ENCODE measurements at regions not wholly inside any gene's neighbourhood (a gene's known extent, or its start where the extent isn't known, plus 50 kb on each side); places are given as distances from the start of the nearest gene placed in this dataset.
"Not testable (repeated sequence)": the region's sequence is repeated elsewhere in the genome, so short reads cannot be mapped to it uniquely, and the experiment has no call there.

DNA sequence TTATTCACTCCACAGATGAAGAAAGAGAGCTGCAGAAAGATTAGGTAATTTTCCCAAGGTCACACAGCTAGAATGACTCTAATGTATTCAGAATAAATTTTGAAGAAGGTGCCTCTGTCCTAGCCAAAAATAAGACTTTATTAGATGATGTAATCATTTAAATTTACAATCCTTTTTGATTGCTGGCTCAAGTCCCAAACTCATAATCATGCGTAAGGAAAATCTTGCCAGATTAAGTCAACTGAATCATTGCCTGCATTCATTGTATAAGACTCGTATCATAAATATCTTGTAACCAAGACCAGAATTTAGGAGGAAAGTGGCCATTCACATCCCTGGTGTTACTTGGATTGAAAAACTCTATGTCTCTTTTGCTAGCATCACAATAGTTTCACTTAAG lies 53.1 kb upstream of the STK39 start:
- intact Hi-C loops (cut with micrococcal nuclease), result no loop called here

DNA sequence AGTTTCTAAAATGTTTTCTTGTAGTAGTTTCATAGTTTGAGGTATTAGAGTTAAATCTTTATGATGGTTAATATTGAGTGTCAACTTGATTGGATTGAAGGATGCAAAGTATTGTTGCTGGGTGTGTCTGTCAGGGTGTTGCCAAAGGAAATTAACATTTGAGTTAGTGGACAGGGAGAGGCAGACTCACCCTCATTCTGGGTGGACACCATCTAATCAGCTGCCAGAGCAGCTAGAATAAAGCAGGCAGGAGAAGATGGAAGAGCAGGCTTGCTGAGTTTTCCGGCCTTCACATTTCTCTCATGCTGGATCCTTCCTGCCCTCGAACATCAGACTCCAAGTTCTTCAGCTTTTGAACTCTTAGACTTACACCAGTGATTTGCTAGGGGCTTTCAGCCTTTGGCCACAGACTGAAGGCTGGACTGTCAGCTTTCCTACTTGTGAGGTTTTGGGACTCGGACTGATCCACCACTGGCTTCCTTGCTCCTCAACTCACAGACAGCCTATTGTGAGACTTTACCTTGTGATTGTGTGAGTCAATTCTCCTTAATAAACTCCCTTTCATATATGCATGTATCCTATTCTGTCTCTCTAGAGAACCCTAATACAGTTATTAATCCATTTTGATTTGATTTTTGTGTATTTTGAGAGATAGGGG lies 56.8 kb upstream of the STK39 start:
- intact Hi-C loops (cut with micrococcal nuclease), result no loop called here

DNA sequence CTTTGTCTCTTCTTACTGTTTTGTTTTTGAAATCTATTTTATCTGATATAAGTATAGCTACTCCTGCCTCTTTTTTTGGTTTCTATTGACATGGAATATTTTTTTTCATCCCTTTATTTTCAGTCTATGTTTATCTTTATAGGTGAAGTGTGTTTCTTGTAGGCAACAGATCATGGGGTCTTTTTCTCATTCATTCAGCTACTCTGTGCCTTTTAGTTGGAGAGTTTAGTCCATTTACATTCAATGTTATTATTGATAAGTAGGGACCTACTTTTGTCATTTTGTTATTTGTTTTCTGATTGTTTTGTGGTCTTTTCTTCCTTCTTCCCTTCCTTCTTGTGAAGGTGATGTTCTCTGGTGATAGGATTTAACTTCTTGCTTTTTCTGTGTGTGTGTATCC lies 60.0 kb upstream of the STK39 start:
- intact Hi-C loops (cut with micrococcal nuclease), result no loop called here

DNA sequence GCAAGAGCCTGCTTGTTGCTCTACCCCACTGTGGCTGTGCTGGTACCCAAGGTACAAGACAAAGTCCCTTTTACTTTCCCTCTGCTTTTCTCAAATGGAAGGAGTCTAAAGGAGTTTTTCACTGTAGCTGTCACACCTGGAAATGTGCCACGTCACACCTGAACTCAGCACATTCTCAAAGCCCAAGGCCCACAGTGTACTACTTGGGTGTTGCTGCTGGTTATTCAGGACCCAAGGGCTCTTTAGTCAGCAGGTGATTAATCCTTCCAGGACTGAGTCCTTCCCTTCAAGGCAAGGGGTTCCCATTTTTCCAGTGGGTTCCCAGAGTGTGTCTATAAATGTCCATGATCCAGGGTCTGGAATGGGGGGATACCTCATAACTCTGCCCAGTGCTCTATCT lies 63.2 kb upstream of the STK39 start:
- intact Hi-C loops (cut with micrococcal nuclease), result no loop called here

DNA sequence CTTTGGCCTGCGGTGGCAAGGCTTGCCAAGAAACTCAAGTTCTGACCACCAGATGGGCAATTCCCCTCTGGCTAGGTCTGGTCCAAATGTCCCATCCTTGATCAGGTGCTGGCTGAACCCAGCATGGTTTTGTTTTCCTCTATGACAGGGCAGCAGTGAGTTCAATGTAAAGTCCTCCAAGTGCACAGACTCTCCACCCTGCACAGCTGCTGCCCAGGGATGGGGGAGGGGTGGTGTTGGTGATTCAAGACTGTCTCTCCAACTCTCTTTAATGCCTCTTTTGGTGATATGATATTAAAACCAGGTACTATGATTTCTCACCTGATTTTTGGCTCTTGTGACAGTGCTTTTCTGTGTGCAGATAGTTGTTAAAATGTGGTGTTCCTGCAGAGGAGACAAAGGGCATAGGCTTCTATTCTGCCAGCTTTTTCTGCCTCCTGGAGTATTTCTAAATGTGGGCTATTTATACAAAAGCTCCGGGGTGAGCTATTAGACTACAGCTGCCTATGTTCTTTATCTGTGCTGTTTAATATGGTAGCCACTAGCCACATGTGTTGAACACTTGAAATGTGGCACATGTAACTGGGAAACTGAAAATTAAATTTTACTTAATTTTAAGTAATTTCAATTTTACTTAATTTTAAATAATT lies 64.0 kb upstream of the STK39 start:
- intact Hi-C loops (cut with micrococcal nuclease), result no loop called here

DNA sequence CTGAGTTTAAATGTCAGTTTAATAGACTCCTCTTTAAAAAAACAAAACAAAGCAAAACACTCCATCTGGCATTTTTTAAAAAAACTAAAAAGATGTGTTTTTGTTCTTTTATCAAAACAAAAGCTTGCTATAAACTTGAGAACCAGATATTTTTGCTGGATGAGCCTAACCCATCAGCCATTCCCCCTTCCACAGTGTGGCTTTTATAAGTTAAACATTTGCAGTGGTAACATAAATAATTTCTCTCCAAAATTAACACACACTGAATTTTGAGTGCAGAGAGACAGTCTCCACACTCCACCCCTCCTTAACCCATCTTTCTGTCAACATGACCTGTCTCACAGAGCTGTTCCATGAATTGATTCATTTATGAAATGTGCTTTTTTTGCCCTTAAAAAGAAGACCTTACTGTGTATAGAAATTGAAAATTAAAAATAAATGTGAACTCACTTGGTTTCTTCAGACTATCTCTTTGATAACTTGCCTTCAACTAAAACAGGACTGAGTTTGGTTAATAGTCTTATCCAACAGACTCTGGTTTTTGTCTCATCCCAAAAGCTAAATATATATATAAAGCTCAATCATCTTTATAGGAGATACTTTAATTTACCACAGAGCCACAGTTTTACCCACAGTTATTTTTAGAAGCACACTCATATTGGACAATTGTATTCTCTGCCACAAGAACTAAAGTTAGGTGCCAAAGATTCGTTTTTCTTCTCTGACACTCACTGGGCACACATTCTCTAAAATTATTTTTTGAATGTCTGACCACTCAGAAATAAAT lies 64.8 kb upstream of the STK39 start:
- intact Hi-C loops (cut with micrococcal nuclease), result no loop called here

DNA sequence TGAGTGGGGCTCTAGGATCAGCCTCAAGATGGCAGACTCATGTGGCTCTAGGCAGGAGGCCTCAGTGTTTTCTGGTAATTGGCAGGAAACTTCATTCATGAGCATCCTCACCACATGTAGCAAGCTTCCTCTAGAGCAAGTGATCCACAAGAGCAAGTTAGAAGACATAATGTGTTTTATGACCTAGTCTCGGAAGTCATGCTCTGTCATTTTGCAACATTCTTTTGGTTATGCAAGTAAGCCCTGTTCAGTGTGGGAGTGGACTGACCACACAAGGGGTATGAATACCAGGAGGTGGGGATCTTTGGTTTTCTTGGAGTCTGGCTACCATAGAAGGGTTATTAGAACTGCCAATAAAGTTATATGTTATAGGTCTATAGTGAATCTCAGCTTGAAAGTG lies 66.8 kb upstream of the STK39 start:
- intact Hi-C loops (cut with micrococcal nuclease), result no loop called here

DNA sequence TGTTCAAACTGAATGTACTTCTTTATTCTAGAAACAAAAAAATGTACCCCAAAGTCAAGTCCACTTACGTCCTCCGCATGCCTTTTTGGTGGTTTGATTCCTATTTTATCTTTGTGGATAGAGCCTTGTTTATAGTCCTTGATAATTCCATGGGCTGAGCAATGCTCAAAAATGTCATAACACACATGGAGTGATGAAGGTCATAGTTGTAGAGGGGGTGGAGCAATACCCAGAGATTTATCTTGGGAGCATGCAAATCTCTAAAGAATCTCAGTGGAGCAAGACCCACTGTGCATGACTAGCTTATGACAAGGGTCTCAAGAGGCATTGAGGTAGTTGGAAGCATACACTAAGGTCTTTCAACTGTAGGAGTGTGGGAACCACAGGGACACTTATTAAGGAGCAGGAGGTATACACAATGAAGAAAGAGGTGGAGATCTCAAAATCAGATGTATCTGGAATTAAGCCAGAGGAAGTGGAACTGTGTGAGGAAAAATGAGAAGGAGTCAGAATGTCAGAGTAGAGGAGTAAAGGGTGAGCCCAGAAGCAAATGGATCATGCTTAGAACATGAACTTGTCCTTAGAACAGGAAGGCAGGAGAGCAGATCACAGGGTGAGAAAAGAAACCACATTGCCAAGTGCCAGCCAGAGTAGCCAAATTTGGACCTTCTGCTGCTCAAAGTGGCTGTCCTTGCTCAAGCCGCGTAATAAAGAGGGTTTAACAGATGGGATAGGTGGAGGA lies 68.1 kb upstream of the STK39 start:
- intact Hi-C loops (cut with micrococcal nuclease), result no loop called here

DNA sequence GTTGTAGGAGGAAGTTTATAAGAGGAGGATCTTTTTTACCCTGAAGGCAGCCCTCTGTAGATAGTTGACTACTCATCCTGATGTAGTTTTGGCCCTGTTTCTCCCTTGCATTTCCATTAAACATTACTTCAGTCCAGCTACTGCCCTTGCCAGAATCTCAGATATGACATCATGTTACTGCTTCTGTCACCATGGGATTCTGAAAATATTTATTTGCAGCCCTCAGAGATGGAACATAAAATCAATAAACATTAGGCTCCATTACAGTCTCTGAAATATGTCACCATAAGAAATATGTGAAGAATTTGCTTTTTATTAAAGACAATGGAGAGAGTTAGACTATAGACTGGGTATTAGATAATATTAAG lies 68.7 kb upstream of the STK39 start:
- intact Hi-C loops (cut with micrococcal nuclease), result no loop called here

DNA sequence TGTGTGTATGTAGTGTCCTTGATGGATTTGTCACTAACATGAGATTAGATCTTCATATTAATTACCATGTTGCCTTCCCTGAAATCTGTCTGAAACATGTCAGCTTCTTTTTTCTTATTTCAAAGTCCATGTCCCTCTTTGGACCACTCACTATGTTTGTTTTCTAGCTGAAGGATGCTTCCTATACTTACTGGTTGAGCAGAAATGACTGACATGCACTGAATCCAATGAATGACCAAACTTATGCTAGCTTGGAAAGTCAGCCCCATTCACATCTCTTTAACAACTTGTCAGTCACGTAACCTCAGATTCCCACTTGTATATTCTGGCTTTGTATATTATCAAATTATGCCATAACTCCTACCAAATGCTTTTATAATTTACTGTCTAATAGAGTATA lies 69.9 kb upstream of the STK39 start:
- intact Hi-C loops (cut with micrococcal nuclease), result no loop called here

DNA sequence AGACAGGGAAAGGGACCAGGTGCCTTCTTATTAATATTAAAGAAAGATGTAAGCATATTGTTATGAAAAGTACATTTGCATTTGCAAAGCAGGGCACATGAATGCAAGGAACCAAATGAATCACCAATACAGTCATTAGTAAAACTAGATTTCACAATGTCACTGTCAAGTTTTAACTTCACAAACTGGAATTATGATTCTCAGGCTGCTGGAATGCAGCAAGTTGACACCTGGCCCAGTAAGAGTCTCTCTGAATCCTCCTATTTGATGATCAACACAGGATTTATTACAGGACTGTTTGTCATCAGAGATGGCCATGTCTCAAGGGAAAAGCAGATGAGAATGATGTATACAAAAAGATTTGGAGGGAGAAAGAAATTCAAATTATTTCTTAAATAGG lies 72.9 kb upstream of the STK39 start:
- intact Hi-C loops (cut with micrococcal nuclease), result no loop called here

DNA sequence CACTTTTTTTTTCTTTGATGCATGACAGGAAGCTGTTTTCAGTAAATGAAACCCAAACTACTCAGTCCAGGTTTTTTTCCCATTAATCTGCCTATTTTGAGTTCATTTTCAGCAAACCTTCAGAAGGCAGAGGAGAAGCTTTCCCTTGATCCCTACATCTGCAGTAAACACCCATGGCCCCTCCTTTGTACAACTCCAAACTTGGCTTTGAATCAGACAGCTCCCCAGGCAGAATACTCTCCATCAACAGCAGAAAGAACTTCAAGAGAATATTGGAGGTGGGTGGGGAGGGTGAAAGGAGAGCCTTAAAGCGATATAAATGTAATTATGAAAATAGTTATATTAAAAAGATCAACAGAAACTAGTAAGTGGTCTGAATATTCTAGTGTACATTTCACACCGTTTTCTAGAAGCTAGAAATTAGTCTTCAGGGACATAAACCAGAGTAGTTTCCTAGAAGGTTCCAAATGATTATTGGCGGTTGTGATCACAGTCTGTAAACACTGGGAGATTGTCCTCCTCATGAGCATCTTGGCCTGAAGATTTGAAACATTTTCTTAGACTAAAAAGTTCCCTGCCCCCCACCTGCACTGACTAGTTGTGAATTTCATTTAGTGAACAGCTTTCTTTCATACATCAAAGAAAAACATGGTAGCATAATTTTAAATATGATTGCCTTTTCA lies 75.1 kb upstream of the STK39 start:
- intact Hi-C loops (cut with micrococcal nuclease), result no loop called here

DNA sequence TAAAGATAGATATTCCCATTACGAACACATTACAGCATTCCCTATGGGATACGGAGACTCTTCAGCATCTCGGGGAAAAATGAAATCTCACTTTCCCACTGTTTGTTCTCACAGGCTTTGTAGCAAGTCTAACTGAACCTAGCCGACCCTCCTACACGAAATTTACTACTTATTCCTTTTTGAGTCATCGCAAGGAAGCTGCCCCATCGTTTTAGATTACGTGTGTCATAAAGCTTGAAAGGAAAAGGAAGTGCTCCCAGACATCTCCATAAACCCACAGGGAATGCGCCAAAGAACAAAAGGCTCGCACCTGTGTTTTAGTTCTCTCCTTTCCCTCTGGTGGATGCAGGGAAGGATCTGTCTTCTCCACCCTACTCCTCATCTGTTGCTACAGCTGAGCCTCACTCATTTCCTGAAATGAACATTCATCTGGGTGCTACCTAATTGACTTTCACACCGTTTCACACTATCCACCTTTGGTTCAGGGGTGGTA lies 76.2 kb upstream of the STK39 start:
- intact Hi-C loops (cut with micrococcal nuclease), result no loop called here

DNA sequence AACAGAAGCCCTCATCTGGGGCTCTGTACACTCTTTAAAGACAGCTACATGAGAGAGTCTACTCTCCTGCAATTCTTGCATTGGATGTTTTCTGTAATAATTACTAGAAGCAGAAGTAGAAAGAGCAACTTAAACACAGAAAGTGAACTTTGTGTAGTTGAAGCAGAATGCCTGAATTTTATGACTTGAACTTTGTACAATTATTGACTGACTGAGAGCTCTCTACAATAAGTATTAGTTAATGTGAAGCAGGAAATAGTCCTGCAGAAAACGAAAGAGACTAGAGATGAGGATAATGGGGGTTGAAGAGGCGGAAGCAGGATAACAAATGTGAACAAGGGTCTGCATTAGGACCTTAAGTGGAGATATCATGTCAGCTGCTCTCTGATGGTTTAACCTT lies 79.2 kb upstream of the STK39 start:
- intact Hi-C loops (cut with micrococcal nuclease), result no loop called here

DNA sequence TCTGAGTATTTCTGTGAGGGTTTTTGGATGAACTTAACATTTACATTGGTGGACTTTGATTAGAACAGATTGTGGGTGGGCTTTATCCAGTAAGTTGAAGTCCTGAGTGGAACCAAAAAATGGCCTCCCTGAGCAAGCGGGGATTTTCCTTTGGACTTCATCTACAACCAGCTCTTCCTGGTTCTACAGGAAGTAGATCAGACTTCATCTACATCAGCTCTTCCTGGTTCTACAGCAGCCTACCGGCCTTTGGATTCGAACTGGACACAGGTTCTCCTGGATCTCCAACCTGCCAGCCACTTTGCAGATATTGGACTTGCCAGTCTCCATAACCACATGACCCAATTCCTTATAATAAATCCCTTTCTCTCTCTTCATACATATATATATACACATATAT lies 79.9 kb upstream of the STK39 start:
- intact Hi-C loops (cut with micrococcal nuclease), result no loop called here

DNA sequence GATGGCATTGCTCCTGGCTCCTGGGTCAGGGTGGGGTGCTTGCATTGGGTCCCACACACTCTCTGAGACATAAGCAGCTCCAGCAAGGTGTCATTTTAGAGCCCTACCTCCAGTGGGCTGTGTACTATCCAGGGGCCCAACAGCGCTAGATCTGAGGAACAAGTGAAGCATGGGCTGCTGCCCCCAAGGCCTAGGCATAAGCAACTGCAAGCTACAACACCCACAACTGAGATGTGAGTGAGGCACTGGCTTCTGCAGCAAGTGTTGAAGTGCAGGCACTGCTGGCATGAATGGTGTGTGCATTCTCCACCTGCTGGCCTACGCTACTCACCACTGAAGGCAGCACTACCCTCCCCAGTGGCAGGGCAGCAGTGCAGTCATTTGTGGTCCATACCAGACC lies 81.0 kb upstream of the STK39 start:
- intact Hi-C loops (cut with micrococcal nuclease), result no loop called here

DNA sequence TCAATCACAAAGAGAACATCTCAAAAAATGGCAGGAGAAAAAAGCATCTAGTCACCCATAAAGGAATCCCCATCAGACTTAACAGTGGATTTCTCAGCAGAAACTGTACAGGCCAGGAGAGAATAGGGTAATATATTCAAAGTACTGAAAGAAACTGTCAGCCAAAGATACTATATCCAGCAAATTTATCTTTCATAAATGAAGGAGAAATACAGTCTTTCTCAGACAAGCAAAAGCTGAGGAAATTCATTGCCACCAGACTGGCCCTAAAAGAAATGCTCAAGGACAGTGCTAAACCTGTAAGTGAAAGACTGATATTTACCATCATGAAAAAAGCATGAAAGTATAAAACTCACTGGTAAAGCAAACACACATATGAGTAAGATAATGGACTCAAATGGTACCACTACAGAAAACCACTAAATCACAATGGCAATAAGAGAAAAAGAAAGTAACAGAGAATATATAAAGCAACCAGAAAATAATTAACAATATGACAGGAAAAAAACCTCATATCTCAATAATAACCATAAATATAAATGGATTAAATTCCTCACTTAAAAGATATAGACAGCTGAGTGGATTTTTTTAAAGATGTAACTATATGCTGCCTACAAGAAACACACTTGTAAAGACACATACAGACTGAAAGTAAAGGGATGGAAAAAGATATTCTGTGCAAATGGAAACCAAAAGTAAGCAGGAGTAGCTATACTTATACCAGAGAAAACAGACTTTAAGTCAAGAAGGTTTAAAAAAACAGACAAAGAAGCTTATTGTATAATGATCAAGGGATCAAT lies 83.4 kb upstream of the STK39 start:
- intact Hi-C loops (cut with micrococcal nuclease), result no loop called here

DNA sequence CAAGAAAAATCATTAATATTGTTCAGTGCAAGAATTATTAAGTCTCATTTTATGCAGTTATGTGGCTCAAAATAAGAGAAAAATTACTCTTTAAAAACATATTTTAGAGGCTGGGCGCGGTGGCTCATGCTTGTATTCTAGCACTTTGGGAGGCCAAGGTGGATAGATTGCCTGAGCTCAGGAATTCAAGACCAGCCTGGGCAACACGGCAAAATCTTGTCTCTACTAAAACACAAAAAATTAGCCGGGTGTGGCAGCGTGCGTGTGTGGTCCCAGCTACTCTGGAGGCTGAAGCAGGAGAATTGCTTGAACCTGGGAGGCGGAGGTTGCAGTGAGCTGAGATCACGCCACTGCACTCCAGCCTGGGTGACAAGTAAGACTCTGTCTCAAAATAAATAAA lies 87.9 kb upstream of the STK39 start:
- intact Hi-C loops (cut with micrococcal nuclease), result not testable (repeated sequence)

DNA sequence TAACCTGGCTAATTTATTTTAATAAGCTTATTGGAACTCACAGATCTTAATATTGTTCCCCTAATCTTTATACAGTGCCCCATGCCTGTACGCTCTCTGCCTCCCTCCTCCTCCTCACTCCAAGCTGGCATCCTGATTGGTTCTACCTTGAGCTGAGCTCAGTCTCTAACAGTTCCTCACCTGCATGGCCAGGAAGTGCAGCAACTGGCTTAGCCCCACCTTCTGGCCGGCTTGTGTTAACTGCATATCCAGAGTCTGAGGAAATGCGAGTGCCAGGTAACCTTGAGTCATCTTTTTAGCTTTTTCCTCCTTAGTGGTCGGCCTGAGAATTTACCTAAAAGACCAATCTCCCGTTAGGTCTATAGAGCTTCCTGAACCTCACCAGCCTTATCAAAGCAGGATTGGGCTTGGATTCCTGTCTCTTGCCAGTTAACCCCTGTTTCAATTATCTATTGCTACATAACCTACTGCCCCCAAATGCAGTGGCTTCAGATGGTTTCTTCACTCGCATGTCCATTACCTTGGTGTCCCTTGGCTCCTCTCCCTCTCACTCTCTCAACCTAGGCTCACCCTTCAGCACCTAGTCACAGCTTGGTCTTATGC lies 89.5 kb upstream of the STK39 start:
- intact Hi-C loops (cut with micrococcal nuclease), result loop anchor here (1.0 to 2.0 kb wide), 4 partner anchors 88 to 1798 kb away; no protein-coding TSS in a partner anchor

DNA sequence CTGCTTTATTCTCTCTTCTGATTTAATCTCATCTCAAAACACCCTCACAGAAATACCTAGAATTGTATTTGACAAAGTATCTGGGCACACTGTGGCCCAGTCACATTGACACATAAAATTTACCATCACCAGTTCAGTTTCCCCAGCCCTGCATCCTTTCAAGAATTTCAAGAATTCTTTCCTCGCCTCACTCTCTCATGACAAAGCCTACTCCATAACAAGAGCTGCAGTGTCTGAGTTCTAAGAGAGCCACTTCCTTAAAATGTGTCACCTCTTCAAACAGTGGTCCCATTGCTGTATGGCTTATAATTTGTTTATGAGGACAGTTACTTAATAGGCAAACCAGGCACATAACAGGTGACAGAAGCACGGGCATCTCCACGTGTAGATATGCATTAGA lies 90.9 kb upstream of the STK39 start:
- intact Hi-C loops (cut with micrococcal nuclease), result no loop called here

Data from T-helper 1 cell treated with Interleukin-12 subunit alpha and Interleukin-12 subunit beta and Interleukin-4 antibody, amounts not matched to agents 30 ng/mL and 1 ng/mL, for 36 hours (primary cell).